Heart left ventricle (tissue), 16 donors: ENCODE measurements at regions not wholly inside any gene's neighbourhood (a gene's known extent, or its start where the extent isn't known, plus 50 kb on each side); places are given as distances from the start of the nearest gene placed in this dataset.

Experiments
- ATAC-seq, 4 donors: fragments of 200-7000 bp; cut with Tn5 transposase; one replicate each; pipeline ENCODE4 v1.9.1; 2020 to 2022; ENCODE audit warnings: moderate library complexity in 4 of 4, mild to moderate bottlenecking in 3 of 4, moderate number of reproducible peaks in 1 of 4
- DNase-seq, 5 donors: peaks; one replicate each; pipeline ENCODE4 v3.0.0-alpha.2; 2020
- H3K27ac ChIP-seq, 12 donors: fragments of 200-600 bp; sonication (generic) in 4 of 12; one replicate each; pipeline versions ENCODE4 v1.5.0 to v1.8.0; 2016 to 2022; ENCODE audit warnings: mild to moderate bottlenecking in 2 of 12
- H3K27me3 ChIP-seq, 9 donors: fragments of 200-600 bp; sonication (generic) in 2 of 9; one replicate each; pipeline versions ENCODE4 v1.5.1 to v1.8.0; 2016 to 2022; ENCODE audit warnings: mild to moderate bottlenecking in 3 of 9
- H3K36me3 ChIP-seq, 9 donors: fragments of 200-600 bp; sonication (generic) in 2 of 9; one replicate each; pipeline versions ENCODE4 v1.5.0 to v1.8.0; 2018 to 2022; ENCODE audit warnings: mild to moderate bottlenecking in 2 of 9
- H3K4me1 ChIP-seq, 12 donors: fragments of 200-600 bp; sonication (generic) in 4 of 12; one replicate each; pipeline versions ENCODE4 v1.5.0 to v1.8.0; 2016 to 2022; ENCODE audit warnings: mild to moderate bottlenecking in 3 of 12
- H3K4me3 ChIP-seq, 12 donors: fragments of 200-600 bp; sonication (generic) in 4 of 12; one replicate each; pipeline versions ENCODE4 v1.5.0 to v1.8.0; 2017 to 2022; ENCODE audit warnings: mild to moderate bottlenecking in 9 of 12, moderate library complexity in 4 of 12
- H3K9me3 ChIP-seq, 12 donors: fragments of 200-600 bp; sonication (generic) in 4 of 12; one replicate each; pipeline versions ENCODE4 v1.5.0 to v1.8.0; 2016 to 2022; ENCODE audit warnings: mild to moderate bottlenecking in 1 of 12
- POLR2A ChIP-seq, 2 donors: fragments of 450-650 bp; IDR thresholded peaks; one replicate each; pipeline ENCODE4 v1.6.1; 2017; ENCODE audit warnings: antibody characterized with exemption in 2 of 2, mild to moderate bottlenecking in 2 of 2, moderate library complexity in 2 of 2
- WGBS, 4 donors: extraction: QIAGEN DNeasy Blood & Tissue Kit in 2 of 4; methylation state at CpG; one replicate each; pipeline versions ENCODE4 v1.1.5 to v1.1.7; 2013 to 2018; 5-methylcytosine and 5-hydroxymethylcytosine counted together
- intact Hi-C, 10 donors: fragments of 100-400 bp; cut with DNase I; formaldehyde crosslinking; loops; one replicate each; pipeline versions ENCODE4 v1.11.1 to v1.14.2; 2022
- TF ChIP-seq, protein P1 (sequence below), 12 donors: fragments of 200-600 bp; sonication (generic) in 4 of 12; IDR thresholded peaks; one replicate each; pipeline versions ENCODE4 v1.5.0 to v1.8.0; 2018 to 2022; ENCODE audit warnings: antibody characterized with exemption in 12 of 12, mild to moderate bottlenecking in 5 of 12
- donor health status: ischemic (EF 13 %, LVEDD 7.1; RV severe dilation, severe dysfunction).
- donor health status: healthy with polysubstance abuse.
- donor health status: DM: no; HTN: yes; CAD: no.
- donor health status: DM: no; HTN: no; CAD: no.
- donor health status: ischemic (EF 25% LVEDD 6.9; RV normal size, moderate dysfunction).
- donor health status: ischemic (EF 25% LVEDD 5.7; RV mildly dilated, moderate dysfunction).
- donor health status: healthy.
- donor health status: DM: yes; HTN: yes; CAD: no.
- donor health status: ischemic (EF 35%, LVEDD 5.7; RV mildly dilated, moderate dysfunction).
- donor health status: nonischemic (EF 11% LVEDD 7.7; RV severe dilation, severe dysfunction).
- donor health status: DM: yes; HTN: yes; CAD: no.
- donor health status: PGD.
- donor health status: ischemic (EF 29% LVEDD 5.4; RV normal size, mild dysfunction).
- donor health status: nonischemic (EF 23%, LVEDD 6.1; RV moderate dilation, normal function).

DNA sequence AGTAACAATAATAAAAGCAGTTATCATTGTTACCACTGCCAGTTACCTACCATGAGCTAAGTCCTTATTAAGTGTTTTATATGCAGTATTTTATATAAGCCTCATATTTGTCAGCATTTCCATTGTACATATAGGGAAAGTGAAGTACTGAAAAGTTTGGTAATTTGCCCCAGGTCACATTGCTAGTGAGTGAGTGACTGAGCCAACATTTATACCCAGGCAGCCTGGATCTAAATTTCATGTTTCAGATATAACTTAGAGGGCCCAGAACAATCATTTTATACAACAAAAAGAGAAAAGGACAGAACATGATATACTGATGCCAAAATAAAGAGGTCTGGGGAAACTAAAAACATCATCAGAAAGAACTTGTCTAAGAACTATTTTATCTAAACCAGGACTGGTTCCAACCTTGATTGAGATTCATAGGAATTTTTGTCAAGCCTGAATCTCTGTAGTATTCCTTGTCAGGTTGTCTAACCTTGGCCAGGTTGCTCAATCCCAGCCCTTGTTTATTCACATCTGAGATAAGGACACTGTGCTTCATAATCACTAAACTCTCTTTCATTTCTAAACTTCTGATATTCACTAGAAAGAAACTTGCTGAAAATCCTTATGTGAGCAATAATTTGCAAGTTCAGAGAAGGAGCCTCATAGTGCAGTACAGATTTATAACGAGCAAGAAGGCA is 308.2 kb downstream of the IPMK start:
- Histone ChIP-seq H3K27ac (peak overlapping the region in 1 of 12 donors; percentile 19), H3K9me3 (no peaks in the 10 kb centered on the region), H3K4me1 (peaks cover 0 to 17% (median 0%) of the 10 kb centered on the region in 12 donors), H3K36me3 (no peaks in the 10 kb centered on the region), H3K4me3 (no peak overlapping the region), H3K27me3 (no peaks in the 10 kb centered on the region)
- no peak for ATAC-seq
- no peak for TF ChIP-seq POLR2A (IDR thresholded peaks at IDR 0.05)
- DNase-seq: no peak
- intact Hi-C loops: loop anchor here in 3 of 10 donors (5.0 to 10.0 kb wide), 4 partner anchors 55 to 237 kb away; no protein-coding TSS in a partner anchor
- WGBS, 4 donors: 22 to 37% (median 28%) methylated on average over 1 of the region's 1 CpG

DNA sequence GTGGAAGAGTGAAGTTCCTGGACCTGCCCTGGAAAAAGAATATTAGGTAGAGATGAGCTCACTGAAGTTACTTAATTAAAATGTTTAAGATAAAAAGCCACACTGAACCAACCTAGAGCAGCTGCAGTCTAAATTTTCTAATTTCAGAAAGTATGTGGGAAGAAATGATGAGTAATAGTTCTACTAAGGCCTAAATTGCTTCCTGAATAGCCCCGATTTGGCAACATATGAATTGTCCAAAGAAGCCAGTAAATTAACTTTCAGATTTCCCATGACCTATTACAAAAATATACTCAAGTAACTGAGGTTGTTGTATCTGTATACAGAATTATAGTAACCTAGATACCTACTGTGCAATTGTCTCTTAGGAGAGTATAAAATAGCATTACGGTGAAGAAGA is 312.6 kb downstream of the IPMK start:
- Histone ChIP-seq H3K4me1 (peaks cover 0 to 3% (median 0%) of the 10 kb centered on the region in 12 donors), H3K4me3 (no peak overlapping the region), H3K36me3 (no peaks in the 10 kb centered on the region), H3K27me3 (no peaks in the 10 kb centered on the region), H3K27ac (no peak overlapping the region), H3K9me3 (no peaks in the 10 kb centered on the region)
- 57 to 78% (median 72%) methylated on average over 2 of the region's 2 CpGs for WGBS, 4 donors
- DNase-seq (no peak), ATAC-seq (no peak)
- intact Hi-C loops: loop anchor here in 1 of 10 donors (5.0 kb wide), 1 partner anchor 233 kb away; no protein-coding TSS in a partner anchor
- TF ChIP-seq, protein P1, sequence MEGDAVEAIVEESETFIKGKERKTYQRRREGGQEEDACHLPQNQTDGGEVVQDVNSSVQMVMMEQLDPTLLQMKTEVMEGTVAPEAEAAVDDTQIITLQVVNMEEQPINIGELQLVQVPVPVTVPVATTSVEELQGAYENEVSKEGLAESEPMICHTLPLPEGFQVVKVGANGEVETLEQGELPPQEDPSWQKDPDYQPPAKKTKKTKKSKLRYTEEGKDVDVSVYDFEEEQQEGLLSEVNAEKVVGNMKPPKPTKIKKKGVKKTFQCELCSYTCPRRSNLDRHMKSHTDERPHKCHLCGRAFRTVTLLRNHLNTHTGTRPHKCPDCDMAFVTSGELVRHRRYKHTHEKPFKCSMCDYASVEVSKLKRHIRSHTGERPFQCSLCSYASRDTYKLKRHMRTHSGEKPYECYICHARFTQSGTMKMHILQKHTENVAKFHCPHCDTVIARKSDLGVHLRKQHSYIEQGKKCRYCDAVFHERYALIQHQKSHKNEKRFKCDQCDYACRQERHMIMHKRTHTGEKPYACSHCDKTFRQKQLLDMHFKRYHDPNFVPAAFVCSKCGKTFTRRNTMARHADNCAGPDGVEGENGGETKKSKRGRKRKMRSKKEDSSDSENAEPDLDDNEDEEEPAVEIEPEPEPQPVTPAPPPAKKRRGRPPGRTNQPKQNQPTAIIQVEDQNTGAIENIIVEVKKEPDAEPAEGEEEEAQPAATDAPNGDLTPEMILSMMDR (IDR thresholded peaks at IDR 0.05): no peak
- no peak for TF ChIP-seq POLR2A (IDR thresholded peaks at IDR 0.05)

- Histone ChIP-seq H3K27me3 (no peaks in the 10 kb centered on the region), H3K27ac (no peak overlapping the region), H3K36me3 (no peaks in the 10 kb centered on the region), H3K9me3 (no peaks in the 10 kb centered on the region), H3K4me1 (no peaks in the 10 kb centered on the region), H3K4me3 (no peak overlapping the region)
- ATAC-seq: no peak
- WGBS, 4 donors: 24 to 49% (median 32%) methylated on average over 2 of the region's 2 CpGs
- intact Hi-C loops: no loop called here
- DNase-seq: no peak
- TF ChIP-seq, protein P1 (IDR thresholded peaks at IDR 0.05): no peak
- TF ChIP-seq POLR2A (IDR thresholded peaks at IDR 0.05): no peak
Measured at GRCh38 chr10:57952741-57953140, 315.0 kb downstream of the IPMK start.

DNA sequence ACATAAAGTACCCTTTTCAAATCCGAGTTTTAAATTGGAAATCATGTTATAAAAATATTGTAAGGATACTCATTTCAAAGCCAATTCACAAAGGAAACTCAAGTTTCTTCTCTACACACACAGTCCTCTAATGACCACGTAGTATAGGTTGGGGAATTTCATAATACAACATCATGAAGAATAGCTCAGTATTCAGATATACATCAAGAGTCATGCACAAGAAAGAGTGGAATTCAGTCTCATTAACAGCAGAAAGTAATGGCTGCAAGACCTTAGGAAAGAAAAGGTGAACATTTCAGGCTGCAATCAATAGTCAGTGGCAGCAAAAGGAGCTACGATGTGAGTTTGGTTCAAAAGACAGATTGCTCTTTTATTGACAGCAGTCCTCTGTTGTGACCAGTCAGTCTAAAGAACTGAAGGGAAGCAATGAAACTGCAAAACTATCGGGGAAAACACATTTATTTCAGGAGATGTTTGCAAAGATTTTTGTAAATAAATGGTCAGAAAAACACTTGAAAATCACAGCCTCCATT is 317.2 kb downstream of the IPMK start:
- H3K4me3 ChIP-seq: no peak overlapping the region
- H3K4me1 ChIP-seq: no peaks in the 10 kb centered on the region
- DNase-seq (no peak), ATAC-seq (no peak)
- no peaks in the 10 kb centered on the region for H3K36me3 ChIP-seq
- H3K9me3 ChIP-seq: no peaks in the 10 kb centered on the region
- no peaks in the 10 kb centered on the region for H3K27me3 ChIP-seq
- WGBS, 4 donors: 48 to 55% (median 49%) methylated on average over 4 of the region's 4 CpGs
- H3K27ac ChIP-seq: no peak overlapping the region
- TF ChIP-seq POLR2A (IDR thresholded peaks at IDR 0.05): no peak
- TF ChIP-seq, protein P1 (IDR thresholded peaks at IDR 0.05): no peak
- intact Hi-C loops: no loop called here
